CD14-positive monocyte (primary cell): ENCODE measurements at regions not wholly inside any gene's neighbourhood (a gene's known extent, or its start where the extent isn't known, plus 50 kb on each side); places are given as distances from the start of the nearest gene placed in this dataset.
A peak's percentile ranks its signal among the peaks of the same experiment; 100 is the strongest.

Experiments
- DNase-seq, 3 donors: peaks; one replicate each; pipeline ENCODE4 v3.0.0-alpha.2; 2011 to 2022
- H2AFZ ChIP-seq: 2 replicates; pipeline ENCODE4 v1.6.0; 2012; ENCODE audit warnings: mild to moderate bottlenecking, low read depth, low read length, inconsistent platforms; ENCODE audit not compliant: insufficient read depth, poor library complexity, severe bottlenecking
- H3K27ac ChIP-seq, 2 donors: 1 replicate in 1 of 2; 2 replicates in 1 of 2; pipeline ENCODE4 v1.5.1; 2012 to 2013; ENCODE audit warnings: low read length in 2 of 2, control low read depth in 1 of 2, inconsistent platforms in 1 of 2, low read depth in 1 of 2, mild to moderate bottlenecking in 1 of 2
- H3K27me3 ChIP-seq, 2 donors: one replicate each; pipeline versions ENCODE4 v1.6.0 to v1.6.1; 2011 to 2013; ENCODE audit warnings: low read length in 2 of 2; ENCODE audit not compliant: control insufficient read depth in 2 of 2, insufficient read depth in 2 of 2
- H3K36me3 ChIP-seq, 2 donors: replicated peaks in 1 of 2; 1 replicate in 1 of 2; 2 replicates in 1 of 2; pipeline versions ENCODE4 v1.5.1 to v1.6.1; 2012 to 2013; ENCODE audit warnings: low read length in 2 of 2, control low read depth in 1 of 2, inconsistent platforms in 1 of 2, mild to moderate bottlenecking in 1 of 2; ENCODE audit not compliant: insufficient read depth in 2 of 2, control insufficient read depth in 1 of 2
- H3K4me1 ChIP-seq, 2 donors: 1 replicate in 1 of 2; 2 replicates in 1 of 2; pipeline versions ENCODE4 v1.5.1 to v1.6.1; 2012 to 2013; ENCODE audit warnings: low read length in 2 of 2, control low read depth in 1 of 2, inconsistent platforms in 1 of 2, mild to moderate bottlenecking in 1 of 2, moderate library complexity in 1 of 2; ENCODE audit not compliant: insufficient read depth in 2 of 2, control insufficient read depth in 1 of 2
- H3K4me2 ChIP-seq: replicated peaks from 2 replicates; pipeline ENCODE3; 2012; ENCODE audit warnings: low read length, moderate library complexity, mild to moderate bottlenecking; ENCODE audit not compliant: poor library complexity, severe bottlenecking; ENCODE audit errors: extremely low read depth
- H3K4me3 ChIP-seq, 3 experiments: fragments of 200-600 bp in 1 of 3; sonication (generic) in 1 of 3; replicated peaks in 1 of 3; 1 replicate in 2 of 3; 2 replicates in 1 of 3; pipeline ENCODE4 v1.5.1; 2011 to 2013; ENCODE audit warnings: low read length in 3 of 3, mild to moderate bottlenecking in 3 of 3, control low read depth in 2 of 3, low read depth in 2 of 3, inconsistent platforms in 1 of 3, moderate library complexity in 1 of 3
- H3K79me2 ChIP-seq: 2 replicates; pipeline ENCODE4 v1.6.0; 2012; ENCODE audit warnings: mild to moderate bottlenecking, control low read depth, inconsistent platforms, low read length, moderate library complexity; ENCODE audit not compliant: insufficient read depth
- H3K9ac ChIP-seq: 2 replicates; pipeline ENCODE4 v1.6.0; 2017; ENCODE audit warnings: low read length, mild to moderate bottlenecking; ENCODE audit not compliant: insufficient read depth, poor library complexity, severe bottlenecking
- H3K9me3 ChIP-seq, 2 donors: replicated peaks in 1 of 2; 1 replicate in 1 of 2; 2 replicates in 1 of 2; pipeline versions ENCODE4 v1.5.1 to v1.6.1; 2012 to 2013; ENCODE audit warnings: low read length in 2 of 2, control low read depth in 1 of 2; ENCODE audit not compliant: control insufficient read depth in 1 of 2, insufficient read depth in 1 of 2
- H4K20me1 ChIP-seq: 2 replicates; pipeline ENCODE4 v1.6.0; 2012; ENCODE audit warnings: mild to moderate bottlenecking, low read length, control low read depth, moderate library complexity; ENCODE audit not compliant: insufficient read depth
- H3K27ac Mint-ChIP-seq, 7 donors: one replicate each; pipeline ENCODE4 v1.8.0; 2020; ENCODE audit warnings: mild to moderate bottlenecking in 7 of 7, mixed read lengths in 7 of 7, moderate library complexity in 6 of 7, inconsistent platforms in 2 of 7
- H3K27me3 Mint-ChIP-seq, 3 donors: one replicate each; pipeline ENCODE4 v1.8.0; 2021 to 2022; ENCODE audit warnings: low read depth in 3 of 3, mild to moderate bottlenecking in 3 of 3, mixed read lengths in 3 of 3, moderate library complexity in 3 of 3, inconsistent platforms in 1 of 3
- H3K36me3 Mint-ChIP-seq, 2 donors: one replicate each; pipeline ENCODE4 v1.8.0; 2020; ENCODE audit warnings: mixed read lengths in 2 of 2, inconsistent platforms in 1 of 2, mild to moderate bottlenecking in 1 of 2
- H3K4me1 Mint-ChIP-seq: one replicate; pipeline ENCODE4 v1.8.0; 2020; ENCODE audit warnings: mild to moderate bottlenecking, mixed read lengths
- H3K4me3 Mint-ChIP-seq, 2 donors: one replicate each; pipeline ENCODE4 v1.8.0; 2020; ENCODE audit warnings: mild to moderate bottlenecking in 2 of 2, mixed read lengths in 2 of 2, moderate library complexity in 1 of 2
- H3K9me3 Mint-ChIP-seq, 7 donors: one replicate each; pipeline ENCODE4 v1.8.0; 2020 to 2022; ENCODE audit warnings: mixed read lengths in 7 of 7, mild to moderate bottlenecking in 6 of 7, moderate library complexity in 6 of 7, inconsistent platforms in 2 of 7
- CTCF ChIP-seq: fragments of 200-600 bp; IDR thresholded peaks from one replicate; pipeline ENCODE4 v1.8.0; 2022; ENCODE audit warnings: antibody characterized with exemption, mild to moderate bottlenecking
- WGBS: methylation state at CpG from one replicate; pipeline ENCODE4 v1.1.5; 2013; ENCODE audit warnings: missing lambda C conversion rate; ENCODE audit not compliant: insufficient coverage; 5-methylcytosine and 5-hydroxymethylcytosine counted together
- intact Hi-C, 2 donors: fragments of 100-400 bp; cut with micrococcal nuclease; formaldehyde crosslinking; loops; one replicate each; pipeline versions ENCODE4 v1.15.0 to v1.15.1; 2023

GRCh38 chr20:53693262-53693871 lies 99.7 kb upstream of the ZNF217 start:
- Histone ChIP-seq H3K36me3 (no peaks in the 10 kb centered on the region), H2AFZ (peak overlapping the region; percentile 35), H3K9me3 (no peaks in the 10 kb centered on the region), H3K4me2 (peak overlapping the region; percentile 45), H3K4me3 (peak overlapping the region in 1 of 3 experiments; percentile 27), H3K4me1 (peaks cover 35 to 41% of the 10 kb centered on the region in 2 donors), H3K27me3 (no peaks in the 10 kb centered on the region), H3K9ac (no peak overlapping the region), H4K20me1 (no peaks in the 10 kb centered on the region), H3K27ac (peak overlapping the region in 1 of 2 donors; percentile 3), H3K79me2 (no peaks in the 10 kb centered on the region)
- peaks cover 33% of the 10 kb centered on the region for H3K4me1 Mint-ChIP-seq
- H3K36me3 Mint-ChIP-seq, result no peaks in the 10 kb centered on the region
- H3K27ac Mint-ChIP-seq, result peak overlapping the region in 3 of 7 donors; percentile 40 to 82 (median 74)
- H3K27me3 Mint-ChIP-seq, result peaks cover 0 to 6% (median 0%) of the 10 kb centered on the region in 3 donors
- intact Hi-C loops, result loop anchor here in 1 of 2 donors (10.0 kb wide), 1 partner anchor 49 kb away; no protein-coding TSS in a partner anchor
- no peak for DNase-seq
- H3K9me3 Mint-ChIP-seq, result peaks cover 0 to 4% (median 0%) of the 10 kb centered on the region in 7 donors
- H3K4me3 Mint-ChIP-seq, result peak overlapping the region; percentile 24 to 76
- 25% methylated on average over 6 of the region's 17 CpGs for whole genome bisulfite sequencing
- no peak for TF ChIP-seq CTCF

DNA sequence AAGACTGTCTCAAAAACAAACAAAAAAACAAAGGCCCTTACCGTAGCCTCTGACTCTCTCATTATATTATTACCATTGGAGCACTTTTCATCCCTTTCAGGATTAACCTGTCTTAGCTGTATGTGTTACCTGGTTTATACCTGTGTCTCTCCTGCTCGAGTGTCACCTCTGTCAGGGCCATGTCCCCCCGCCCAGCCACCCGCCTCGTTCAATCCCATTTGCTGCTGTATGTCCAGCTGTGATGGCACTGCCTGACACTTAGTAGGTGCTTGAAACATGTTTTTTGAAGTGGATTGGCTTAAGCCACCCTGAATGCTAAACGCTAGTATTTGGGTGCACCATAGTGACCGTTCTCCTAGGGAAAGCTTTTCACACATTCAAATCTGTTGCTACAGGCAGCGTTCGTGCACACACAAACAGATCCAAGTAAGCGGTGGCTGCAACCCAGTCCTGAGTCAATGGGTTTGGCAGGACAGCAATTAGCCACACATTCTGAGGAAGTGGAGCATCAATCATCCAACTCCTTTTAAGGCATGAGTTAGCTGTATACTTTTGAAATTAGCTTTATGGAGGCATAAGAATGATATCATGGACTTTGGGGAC lies 98.9 kb upstream of the ZNF217 start:
- peak overlapping the region; percentile 35 for H2AFZ ChIP-seq
- intact Hi-C loops, result loop anchor here in 1 of 2 donors (10.0 kb wide), 1 partner anchor 48 kb away; no protein-coding TSS in a partner anchor
- H3K9ac ChIP-seq, result no peak overlapping the region

More for the DNA sequence above, 98.9 kb upstream of the ZNF217 start:
- H3K36me3 Mint-ChIP-seq, result no peaks in the 10 kb centered on the region
- peak; percentile 63 to 72 (median 64) for DNase-seq
- Histone ChIP-seq H3K27me3 (no peaks in the 10 kb centered on the region), H3K4me2 (peak overlapping the region; percentile 45), H3K9me3 (no peaks in the 10 kb centered on the region), H3K4me3 (peak overlapping the region in 1 of 3 experiments; percentile 27), H3K79me2 (no peaks in the 10 kb centered on the region), H4K20me1 (no peaks in the 10 kb centered on the region), H3K4me1 (peaks cover 27 to 33% of the 10 kb centered on the region in 2 donors), H3K36me3 (no peaks in the 10 kb centered on the region), H3K27ac (peak overlapping the region in 1 of 2 donors; percentile 58)
- peak overlapping the region in 3 of 7 donors; percentile 40 to 70 (median 68) for H3K27ac Mint-ChIP-seq
- no peak for TF ChIP-seq CTCF
- WGBS, result 36% methylated on average over 9 of the region's 10 CpGs
- peaks cover 0 to 6% (median 0%) of the 10 kb centered on the region in 3 donors for H3K27me3 Mint-ChIP-seq
- H3K4me3 Mint-ChIP-seq, result peak overlapping the region; percentile 24 to 76
- H3K9me3 Mint-ChIP-seq, result peaks cover 0 to 4% (median 0%) of the 10 kb centered on the region in 7 donors
- peaks cover 26% of the 10 kb centered on the region for H3K4me1 Mint-ChIP-seq
